ENCODE measurements at regions not wholly inside any gene's neighbourhood (a gene's known extent, or its start where the extent isn't known, plus 50 kb on each side); places are given as distances from the start of the nearest gene placed in this dataset.

GRCh38 chr20:57849121-57849520, 139.3 kb upstream of the PMEPA1 start:
- BruUV-seq (replicated peaks) = no TSS peak

More at GRCh38 chr20:57849121-57849520, 139.3 kb upstream of the PMEPA1 start:
- ChIA-PET POLR2A (no interaction called here), CTCF (no interaction called here)
- H3K4me2 ChIP-seq (ENCODE audit: insufficient read depth, low read length) = no peak overlapping the region
- no peaks in the 10 kb centered on the region for H3K9me1 ChIP-seq (replicated peaks; ENCODE audit: control insufficient read depth, extremely low read depth, insufficient read depth, low read length)
- H3K79me2 ChIP-seq (ENCODE audit: control insufficient read depth, insufficient read depth, low read length) = no peaks in the 10 kb centered on the region
- no peaks in the 10 kb centered on the region for H4K20me1 ChIP-seq (replicated peaks; ENCODE audit: control insufficient read depth, extremely low read depth, insufficient read depth, low read length)
- H3K27me3 ChIP-seq (ENCODE audit: control insufficient read depth in 2 of 2, insufficient read depth in 2 of 2, low read length in 2 of 2) = peaks cover 5 to 7% of the 10 kb centered on the region in 2 experiments
- H3K36me3 ChIP-seq (ENCODE audit: control insufficient read depth in 2 of 2, extremely low read depth in 1 of 2, insufficient read depth in 2 of 2, low read length in 2 of 2) = no peaks in the 10 kb centered on the region
- no peak overlapping the region for H3K4me3 ChIP-seq (replicated peaks in 1 of 3; ENCODE audit: insufficient read depth in 1 of 3, low read depth in 1 of 3, low read length in 3 of 3)
- FAIRE-seq (no peak), DNase-seq (ENCODE audit: low read depth, low spot score) (no peak)
- no peaks in the 10 kb centered on the region for H3K9me3 ChIP-seq (replicated peaks; ENCODE audit: control insufficient read depth, insufficient read depth, low read length)
- no peak for TF ChIP-seq FOS (IDR thresholded peaks at IDR 0.05; ENCODE audit: borderline replicate concordance, insufficient read depth, low read length)
- no peak for TF ChIP-seq CTCF (IDR thresholded peaks at IDR 0.05; ENCODE audit: extremely low read depth in 1 of 2, insufficient read depth in 1 of 2, low read depth in 1 of 2, low read length in 2 of 2)
- TF ChIP-seq GATA2 (IDR thresholded peaks at IDR 0.05; ENCODE audit: insufficient read depth, insufficient read length, low read depth, low read length) = no peak
- TF ChIP-seq MAX (IDR thresholded peaks at IDR 0.05; ENCODE audit: insufficient read depth, insufficient read length) = no peak
- no peak for TF ChIP-seq EZH2 (IDR thresholded peaks at IDR 0.05; ENCODE audit: borderline replicate concordance, low read depth, low read length, severe bottlenecking)
- no peak for TF ChIP-seq JUN (IDR thresholded peaks at IDR 0.05; ENCODE audit: borderline replicate concordance, insufficient read depth, insufficient read length, low read depth)
- no peak for TF ChIP-seq POLR2A (IDR thresholded peaks at IDR 0.05; ENCODE audit: low read depth, low read length)
- intact Hi-C loops (cut with micrococcal nuclease) (no loop called here), dilution Hi-C loops (cut with MboI; ENCODE audit: extremely low pct_ligation_motif_present, low sequenced_read_pairs) (no loop called here)
- H3K9ac ChIP-seq (replicated peaks; ENCODE audit: extremely low read depth, insufficient read depth, low read length) = no peak overlapping the region
- H3K4me1 ChIP-seq (ENCODE audit: control insufficient read depth, extremely low read depth, insufficient read depth, low read length) = no peaks in the 10 kb centered on the region
- no peak overlapping the region for H3K27ac ChIP-seq (ENCODE audit: insufficient read depth, low read depth, low read length)
- H2AFZ ChIP-seq (ENCODE audit: low read depth, low read length) = no peak overlapping the region
